ENCODE measurements at regions not wholly inside any gene's neighbourhood (a gene's known extent, or its start where the extent isn't known, plus 50 kb on each side); places are given as distances from the start of the nearest gene placed in this dataset.
A peak's percentile ranks its signal among the peaks of the same experiment; 100 is the strongest.
"Not testable (repeated sequence)": the region's sequence is repeated elsewhere in the genome, so short reads cannot be mapped to it uniquely, and the experiment has no call there.

GRCh38 chr3:195999176-195999575 is 82.7 kb downstream of the TFRC start:
- DNase-seq (ENCODE audit: low spot score) = not testable (repeated sequence)

- not testable (repeated sequence) for DNase-seq (ENCODE audit: low spot score)
Observed at GRCh38 chr3:195996314-195996713, 85.6 kb downstream of the TFRC start.

GRCh38 chr3:195994343-195994742 is 86.0 kb upstream of the TNK2 start:
- DNase-seq (ENCODE audit: low spot score) = peak; percentile 20

- not testable (repeated sequence) for DNase-seq (ENCODE audit: low spot score)
Observed at GRCh38 chr3:195993671-195994070, 85.3 kb upstream of the TNK2 start.

GRCh38 chr3:195992956-195993595 is 84.7 kb upstream of the TNK2 start:
- DNase-seq (ENCODE audit: low spot score) = not testable (repeated sequence)

- DNase-seq (ENCODE audit: low spot score) = not testable (repeated sequence)
Observed at GRCh38 chr3:195991986-195992385, 83.6 kb upstream of the TNK2 start.

GRCh38 chr3:195991243-195991642 is 82.9 kb upstream of the TNK2 start:
- DNase-seq (ENCODE audit: low spot score) = not testable (repeated sequence)

GRCh38 chr3:195990841-195991174 is 82.5 kb upstream of the TNK2 start:
- not testable (repeated sequence) for DNase-seq (ENCODE audit: low spot score)

GRCh38 chr3:195989921-195990840 is 81.8 kb upstream of the TNK2 start:
- peak; percentile 79 for DNase-seq (ENCODE audit: low spot score)

- not testable (repeated sequence) for DNase-seq (ENCODE audit: low spot score)
Observed at GRCh38 chr3:195989197-195989920, 81.0 kb upstream of the TNK2 start.

GRCh38 chr3:195988764-195989163 is 80.4 kb upstream of the TNK2 start:
- not testable (repeated sequence) for DNase-seq (ENCODE audit: low spot score)

- DNase-seq (ENCODE audit: low spot score) = not testable (repeated sequence)
Observed at GRCh38 chr3:195987001-195987400, 78.7 kb upstream of the TNK2 start.

- not testable (repeated sequence) for DNase-seq (ENCODE audit: low spot score)
Observed at GRCh38 chr3:195986576-195986975, 78.2 kb upstream of the TNK2 start.

- not testable (repeated sequence) for DNase-seq (ENCODE audit: low spot score)
Observed at GRCh38 chr3:195985348-195985920, 77.1 kb upstream of the TNK2 start.

GRCh38 chr3:195984392-195985030 is 76.2 kb upstream of the TNK2 start:
- not testable (repeated sequence) for DNase-seq (ENCODE audit: low spot score)

GRCh38 chr3:195983880-195984279 is 75.5 kb upstream of the TNK2 start:
- not testable (repeated sequence) for DNase-seq (ENCODE audit: low spot score)

- not testable (repeated sequence) for DNase-seq (ENCODE audit: low spot score)
Observed at GRCh38 chr3:195982754-195983153, 74.4 kb upstream of the TNK2 start.

- not testable (repeated sequence) for DNase-seq (ENCODE audit: low spot score)
Observed at GRCh38 chr3:195981778-195982177, 73.4 kb upstream of the TNK2 start.

- DNase-seq (ENCODE audit: low spot score) = not testable (repeated sequence)
Observed at GRCh38 chr3:195979877-195980276, 71.5 kb upstream of the TNK2 start.

GRCh38 chr3:195978585-195978984 is 70.2 kb upstream of the TNK2 start:
- not testable (repeated sequence) for DNase-seq (ENCODE audit: low spot score)

- DNase-seq (ENCODE audit: low spot score) = not testable (repeated sequence)
Observed at GRCh38 chr3:195976876-195977275, 68.5 kb upstream of the TNK2 start.
